ENCODE measurements at regions not wholly inside any gene's neighbourhood (a gene's known extent, or its start where the extent isn't known, plus 50 kb on each side); places are given as distances from the start of the nearest gene placed in this dataset.
A peak's percentile ranks its signal among the peaks of the same experiment; 100 is the strongest.
"Not testable (repeated sequence)": the region's sequence is repeated elsewhere in the genome, so short reads cannot be mapped to it uniquely, and the experiment has no call there.

GRCh38 chr14:92223025-92223424 lies 99.9 kb upstream of the SLC24A4 start:
- no peak for DNase-seq

GRCh38 chr14:92224358-92224954 lies 98.5 kb upstream of the SLC24A4 start:
- DNase-seq = peak; percentile 5

- no peak for DNase-seq
Observed at GRCh38 chr14:92225731-92226130, 97.2 kb upstream of the SLC24A4 start.

- DNase-seq = not testable (repeated sequence)
Observed at GRCh38 chr14:92226166-92226565, 96.8 kb upstream of the SLC24A4 start.

GRCh38 chr14:92236243-92236900 lies 86.6 kb upstream of the SLC24A4 start:
- DNase-seq = no peak

- DNase-seq = no peak
Observed at GRCh38 chr14:92240658-92241057, 82.3 kb upstream of the SLC24A4 start.

GRCh38 chr14:92241966-92242595 lies 80.9 kb upstream of the SLC24A4 start:
- no peak for DNase-seq

- no peak for DNase-seq
Observed at GRCh38 chr14:92244805-92245204, 78.2 kb upstream of the SLC24A4 start.

- DNase-seq = peak; percentile 80
Observed at GRCh38 chr14:92247341-92247740, 75.6 kb upstream of the SLC24A4 start.

GRCh38 chr14:92247947-92248346 lies 75.0 kb upstream of the SLC24A4 start:
- no peak for DNase-seq

GRCh38 chr14:92248696-92249095 lies 74.3 kb upstream of the SLC24A4 start:
- peak; percentile 77 for DNase-seq

- not testable (repeated sequence) for DNase-seq
Observed at GRCh38 chr14:92250366-92250765, 72.6 kb upstream of the SLC24A4 start.

GRCh38 chr14:92252323-92252722 lies 70.6 kb upstream of the SLC24A4 start:
- no peak for DNase-seq

- DNase-seq = no peak
Observed at GRCh38 chr14:92253381-92253894, 69.5 kb upstream of the SLC24A4 start.

GRCh38 chr14:92254786-92255185 lies 68.2 kb upstream of the SLC24A4 start:
- no peak for DNase-seq

GRCh38 chr14:92258934-92259333 lies 64.0 kb upstream of the SLC24A4 start:
- peak; percentile 16 for DNase-seq

- peak; percentile 99 for DNase-seq
Observed at GRCh38 chr14:92259613-92260357, 63.2 kb upstream of the SLC24A4 start.

GRCh38 chr14:92263681-92264080 lies 59.3 kb upstream of the SLC24A4 start:
- peak; percentile 93 for DNase-seq

GRCh38 chr14:92264195-92264594 lies 58.8 kb upstream of the SLC24A4 start:
- peak; percentile 33 for DNase-seq

- no peak for DNase-seq
Observed at GRCh38 chr14:92266216-92266615, 56.7 kb upstream of the SLC24A4 start.

All from MV-4-11 (cell line).